GM12891 (cell line): ENCODE measurements at regions not wholly inside any gene's neighbourhood (a gene's known extent, or its start where the extent isn't known, plus 50 kb on each side); places are given as distances from the start of the nearest gene placed in this dataset.

Experiments
- DNase-seq: peaks from one replicate; pipeline ENCODE4 v3.0.0; 2011; ENCODE audit warnings: low spot score; ENCODE audit not compliant: insufficient read length
- FAIRE-seq: peaks from 2 replicates; lab custom pipeline; 2011; peaks lifted over from hg19 to GRCh38; lab: Jason Lieb, UNC
- PAX5 ChIP-seq: IDR thresholded peaks from 2 replicates; pipeline ENCODE4 v1.6.1; 2011; ENCODE audit warnings: low read length, moderate library complexity, mild to moderate bottlenecking; ENCODE audit not compliant: insufficient read depth, severe bottlenecking
- POLR2A ChIP-seq: IDR thresholded peaks from 2 replicates; pipeline ENCODE4 v1.6.1; 2011; ENCODE audit warnings: low read depth, low read length, control low read depth
- POLR2AphosphoS5 ChIP-seq: IDR thresholded peaks from 2 replicates; pipeline ENCODE4 v1.6.1; 2011; ENCODE audit warnings: low read depth, low read length, control low read depth
- POU2F2 ChIP-seq: IDR thresholded peaks from 2 replicates; pipeline ENCODE4 v1.6.1; 2011; ENCODE audit warnings: low read depth, mild to moderate bottlenecking, control low read depth, low read length, moderate library complexity
- SPI1 ChIP-seq: IDR thresholded peaks from 2 replicates; pipeline ENCODE4 v1.6.1; 2011; ENCODE audit warnings: low read depth, low read length, control low read depth
- TAF1 ChIP-seq: IDR thresholded peaks from 2 replicates; pipeline ENCODE4 v1.6.1; 2011; ENCODE audit warnings: low read depth, low read length, control low read depth

GRCh38 chr3:124320976-124321375 is 329.1 kb upstream of the ROPN1 start:
- FAIRE-seq = no peak
- no peak for DNase-seq
- TF ChIP-seq POLR2AphosphoS5 (no peak), POLR2A (no peak), PAX5 (no peak), SPI1 (no peak), POU2F2 (no peak), TAF1 (no peak)

- DNase-seq = no peak
- TF ChIP-seq SPI1 (no peak), POLR2A (no peak), TAF1 (no peak), POLR2AphosphoS5 (no peak), PAX5 (no peak), POU2F2 (no peak)
- no peak for FAIRE-seq
Measured at GRCh38 chr3:124322309-124322880, 330.5 kb upstream of the ROPN1 start.

- no peak for FAIRE-seq
- no peak for DNase-seq
Measured at GRCh38 chr3:124322966-124323365, 331.0 kb upstream of the ROPN1 start.

GRCh38 chr3:124325248-124325647 is 333.3 kb upstream of the ROPN1 start:
- FAIRE-seq (no peak), DNase-seq (no peak)
- TF ChIP-seq POLR2A (no peak), TAF1 (no peak), POLR2AphosphoS5 (no peak), PAX5 (no peak), SPI1 (no peak), POU2F2 (no peak)

More at GRCh38 chr3:124322966-124323365, 331.0 kb upstream of the ROPN1 start:
- no peak for TF ChIP-seq POU2F2
- TF ChIP-seq POLR2A = no peak
- TF ChIP-seq SPI1 = no peak
- TF ChIP-seq TAF1 = no peak
- TF ChIP-seq PAX5 = no peak

- DNase-seq = no peak
- FAIRE-seq = no peak
- TF ChIP-seq TAF1 (no peak), PAX5 (no peak), POU2F2 (no peak)
Measured at GRCh38 chr3:124329723-124330122, 337.8 kb upstream of the ROPN1 start.

GRCh38 chr3:124333931-124334640 is 342.2 kb upstream of the ROPN1 start:
- FAIRE-seq = no peak
- TF ChIP-seq SPI1 (no peak), PAX5 (no peak), POU2F2 (no peak), POLR2AphosphoS5 (no peak), TAF1 (no peak), POLR2A (no peak)
- no peak for DNase-seq

- DNase-seq = no peak
- TF ChIP-seq PAX5 = no peak
- TF ChIP-seq POLR2AphosphoS5 = no peak
- no peak for TF ChIP-seq POLR2A
- no peak for TF ChIP-seq POU2F2
- TF ChIP-seq TAF1 = no peak
- no peak for TF ChIP-seq SPI1
- no peak for FAIRE-seq
Measured at GRCh38 chr3:124336067-124336656, 344.2 kb upstream of the ROPN1 start.

GRCh38 chr3:124345845-124346244 is 353.9 kb upstream of the ROPN1 start:
- TF ChIP-seq POLR2AphosphoS5 (no peak), POLR2A (no peak), PAX5 (no peak), TAF1 (no peak), POU2F2 (no peak), SPI1 (no peak)
- FAIRE-seq (no peak), DNase-seq (no peak)

- no peak for DNase-seq
- no peak for FAIRE-seq
- TF ChIP-seq TAF1 = no peak
- no peak for TF ChIP-seq POU2F2
- no peak for TF ChIP-seq SPI1
- TF ChIP-seq PAX5 = no peak
- no peak for TF ChIP-seq POLR2AphosphoS5
- no peak for TF ChIP-seq POLR2A
Measured at GRCh38 chr3:124346487-124346886, 354.6 kb upstream of the ROPN1 start.
